ENCODE measurements at regions not wholly inside any gene's neighbourhood (a gene's known extent, or its start where the extent isn't known, plus 50 kb on each side); places are given as distances from the start of the nearest gene placed in this dataset.

- H3K4me1 ChIP-seq, result no peaks in the 10 kb centered on the region
- TF ChIP-seq POLR2AphosphoS5 (IDR thresholded peaks at IDR 0.05) (no peak), EP300 (IDR thresholded peaks at IDR 0.05; ENCODE audit: low read depth) (no peak), POLR2A (IDR thresholded peaks at IDR 0.05) (no peak), CTCF (IDR thresholded peaks at IDR 0.05) (no peak)
- no peaks in the 10 kb centered on the region for H3K27me3 ChIP-seq
- H3K36me3 ChIP-seq, result no peaks in the 10 kb centered on the region
- in situ Hi-C loops (cut with MboI; ENCODE audit: low pct_ligation_motif_present in 1 of 4, low pct_unique_long_range_greater_than_20kb in 1 of 4, low sequenced_read_pairs in 3 of 4), result no loop called here
- 93 to 100% methylated on average over 1 to 2 of the region's 2 CpGs for WGBS, 2 donors (ENCODE audit: low coverage in 1 of 2)
- no peak for DNase-seq
- no peak overlapping the region for H3K4me3 ChIP-seq
- no peaks in the 10 kb centered on the region for H3K9me3 ChIP-seq
- H3K27ac ChIP-seq, result no peak overlapping the region
- intact Hi-C loops (cut with DNase I; ENCODE audit: low total_unique reads), result no loop called here
Observed at GRCh38 chr2:58419983-58420382, 178.9 kb upstream of the FANCL start.

GRCh38 chr2:58416696-58417095, 175.6 kb upstream of the FANCL start:
- Histone ChIP-seq H3K36me3 (no peaks in the 10 kb centered on the region), H3K27ac (no peak overlapping the region), H3K4me1 (no peaks in the 10 kb centered on the region), H3K4me3 (no peak overlapping the region), H3K27me3 (no peaks in the 10 kb centered on the region), H3K9me3 (no peaks in the 10 kb centered on the region)
- WGBS, 2 donors (ENCODE audit: low coverage in 1 of 2), result 91 to 96% methylated on average over 3 of the region's 3 CpGs
- DNase-seq, result no peak
- TF ChIP-seq CTCF (IDR thresholded peaks at IDR 0.05) (no peak), POLR2A (IDR thresholded peaks at IDR 0.05) (no peak), POLR2AphosphoS5 (IDR thresholded peaks at IDR 0.05) (no peak), EP300 (IDR thresholded peaks at IDR 0.05; ENCODE audit: low read depth) (no peak)
- in situ Hi-C loops (cut with MboI; ENCODE audit: low pct_ligation_motif_present in 1 of 4, low pct_unique_long_range_greater_than_20kb in 1 of 4, low sequenced_read_pairs in 3 of 4) (no loop called here), intact Hi-C loops (cut with DNase I; ENCODE audit: low total_unique reads) (no loop called here)

GRCh38 chr2:58414506-58414905, 173.4 kb upstream of the FANCL start:
- Histone ChIP-seq H3K4me1 (no peaks in the 10 kb centered on the region), H3K36me3 (no peaks in the 10 kb centered on the region), H3K4me3 (no peak overlapping the region), H3K9me3 (no peaks in the 10 kb centered on the region), H3K27me3 (no peaks in the 10 kb centered on the region), H3K27ac (no peak overlapping the region)
- TF ChIP-seq POLR2A (IDR thresholded peaks at IDR 0.05) (no peak), EP300 (IDR thresholded peaks at IDR 0.05; ENCODE audit: low read depth) (no peak), POLR2AphosphoS5 (IDR thresholded peaks at IDR 0.05) (no peak), CTCF (IDR thresholded peaks at IDR 0.05) (no peak)
- 63 to 72% methylated on average over 2 of the region's 2 CpGs for WGBS, 2 donors (ENCODE audit: low coverage in 1 of 2)
- intact Hi-C loops (cut with DNase I; ENCODE audit: low total_unique reads) (no loop called here), in situ Hi-C loops (cut with MboI; ENCODE audit: low pct_ligation_motif_present in 1 of 4, low pct_unique_long_range_greater_than_20kb in 1 of 4, low sequenced_read_pairs in 3 of 4) (no loop called here)
- no peak for DNase-seq

- WGBS, 2 donors (ENCODE audit: low coverage in 1 of 2), result 58 to 60% methylated on average over 1 to 2 of the region's 2 CpGs
- Histone ChIP-seq H3K4me3 (no peak overlapping the region), H3K27me3 (no peaks in the 10 kb centered on the region), H3K9me3 (no peaks in the 10 kb centered on the region), H3K36me3 (no peaks in the 10 kb centered on the region), H3K4me1 (no peaks in the 10 kb centered on the region), H3K27ac (no peak overlapping the region)
- no peak for DNase-seq
- intact Hi-C loops (cut with DNase I; ENCODE audit: low total_unique reads), result no loop called here
- in situ Hi-C loops (cut with MboI; ENCODE audit: low pct_ligation_motif_present in 1 of 4, low pct_unique_long_range_greater_than_20kb in 1 of 4, low sequenced_read_pairs in 3 of 4), result no loop called here
- TF ChIP-seq POLR2AphosphoS5 (IDR thresholded peaks at IDR 0.05), result no peak
- TF ChIP-seq POLR2A (IDR thresholded peaks at IDR 0.05), result no peak
- TF ChIP-seq CTCF (IDR thresholded peaks at IDR 0.05), result no peak
- TF ChIP-seq EP300 (IDR thresholded peaks at IDR 0.05; ENCODE audit: low read depth), result no peak
Observed at GRCh38 chr2:58410549-58410948, 169.4 kb upstream of the FANCL start.

Data from transverse colon (tissue), 4 donors.